IMR-90 (cell line): ENCODE measurements at regions not wholly inside any gene's neighbourhood (a gene's known extent, or its start where the extent isn't known, plus 50 kb on each side); places are given as distances from the start of the nearest gene placed in this dataset.

Experiments
- BHLHE40 ChIP-seq: fragments of 150-350 bp; IDR thresholded peaks from 2 replicates; pipeline ENCODE4 v1.6.1; 2016; ENCODE audit warnings: mild to moderate bottlenecking, low read depth, low read length
- CHD1 ChIP-seq: IDR thresholded peaks from 2 replicates; pipeline ENCODE4 v1.6.1; 2012; ENCODE audit warnings: low read depth, low read length, improper control_type of control experiment
- FOS ChIP-seq: fragments of 150-350 bp; IDR thresholded peaks from 2 replicates; pipeline ENCODE4 v1.6.1; 2016; ENCODE audit warnings: low read depth, low read length
- MAFK ChIP-seq: IDR thresholded peaks from 2 replicates; pipeline ENCODE4 v1.6.1; 2012; ENCODE audit warnings: low read depth, low read length, improper control_type of control experiment
- MXI1 ChIP-seq: IDR thresholded peaks from 2 replicates; pipeline ENCODE4 v1.6.1; 2012; ENCODE audit warnings: low read depth, mild to moderate bottlenecking, low read length, moderate library complexity, borderline replicate concordance
- NFE2L2 ChIP-seq: fragments of 150-350 bp; IDR thresholded peaks from 2 replicates; pipeline ENCODE4 v1.6.1; 2016; ENCODE audit warnings: low read depth, mild to moderate bottlenecking, low read length
- POLR2A ChIP-seq: IDR thresholded peaks from 2 replicates; pipeline ENCODE4 v1.6.1; 2012; ENCODE audit warnings: mild to moderate bottlenecking, low read depth, low read length
- RAD21 ChIP-seq: IDR thresholded peaks from 2 replicates; pipeline ENCODE4 v1.6.1; 2012; ENCODE audit warnings: low read length, improper control_type of control experiment
- RCOR1 ChIP-seq: IDR thresholded peaks from 2 replicates; pipeline ENCODE4 v1.6.1; 2012; ENCODE audit warnings: mild to moderate bottlenecking, low read length, improper control_type of control experiment; ENCODE audit not compliant: insufficient replicate concordance
- RFX5 ChIP-seq: IDR thresholded peaks from 2 replicates; pipeline ENCODE4 v1.8.0; 2012; ENCODE audit warnings: low read depth, mild to moderate bottlenecking, low read length, moderate library complexity
- TF ChIP-seq, protein P1 (sequence below): conservative IDR thresholded peaks from 2 replicates; pipeline ENCODE4 v1.5.1; 2012; ENCODE audit warnings: mild to moderate bottlenecking, low read depth, low read length, improper control_type of control experiment
- TF ChIP-seq, protein P2 (sequence below): fragments of 150-350 bp; IDR thresholded peaks from 2 replicates; pipeline ENCODE4 v1.6.1; 2017; ENCODE audit warnings: mild to moderate bottlenecking, antibody characterized with exemption, low read length, low read depth

- TF ChIP-seq RAD21 (no peak), NFE2L2 (no peak), POLR2A (no peak), BHLHE40 (no peak), FOS (no peak), MXI1 (no peak), RFX5 (no peak), MAFK (no peak), CHD1 (no peak), RCOR1 (no peak)
- TF ChIP-seq, protein P1, sequence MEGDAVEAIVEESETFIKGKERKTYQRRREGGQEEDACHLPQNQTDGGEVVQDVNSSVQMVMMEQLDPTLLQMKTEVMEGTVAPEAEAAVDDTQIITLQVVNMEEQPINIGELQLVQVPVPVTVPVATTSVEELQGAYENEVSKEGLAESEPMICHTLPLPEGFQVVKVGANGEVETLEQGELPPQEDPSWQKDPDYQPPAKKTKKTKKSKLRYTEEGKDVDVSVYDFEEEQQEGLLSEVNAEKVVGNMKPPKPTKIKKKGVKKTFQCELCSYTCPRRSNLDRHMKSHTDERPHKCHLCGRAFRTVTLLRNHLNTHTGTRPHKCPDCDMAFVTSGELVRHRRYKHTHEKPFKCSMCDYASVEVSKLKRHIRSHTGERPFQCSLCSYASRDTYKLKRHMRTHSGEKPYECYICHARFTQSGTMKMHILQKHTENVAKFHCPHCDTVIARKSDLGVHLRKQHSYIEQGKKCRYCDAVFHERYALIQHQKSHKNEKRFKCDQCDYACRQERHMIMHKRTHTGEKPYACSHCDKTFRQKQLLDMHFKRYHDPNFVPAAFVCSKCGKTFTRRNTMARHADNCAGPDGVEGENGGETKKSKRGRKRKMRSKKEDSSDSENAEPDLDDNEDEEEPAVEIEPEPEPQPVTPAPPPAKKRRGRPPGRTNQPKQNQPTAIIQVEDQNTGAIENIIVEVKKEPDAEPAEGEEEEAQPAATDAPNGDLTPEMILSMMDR = no peak
- TF ChIP-seq, protein P2, sequence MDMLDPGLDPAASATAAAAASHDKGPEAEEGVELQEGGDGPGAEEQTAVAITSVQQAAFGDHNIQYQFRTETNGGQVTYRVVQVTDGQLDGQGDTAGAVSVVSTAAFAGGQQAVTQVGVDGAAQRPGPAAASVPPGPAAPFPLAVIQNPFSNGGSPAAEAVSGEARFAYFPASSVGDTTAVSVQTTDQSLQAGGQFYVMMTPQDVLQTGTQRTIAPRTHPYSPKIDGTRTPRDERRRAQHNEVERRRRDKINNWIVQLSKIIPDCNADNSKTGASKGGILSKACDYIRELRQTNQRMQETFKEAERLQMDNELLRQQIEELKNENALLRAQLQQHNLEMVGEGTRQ = no peak
These were observed 121.9 kb upstream of the ODAD2 start for GRCh38 chr10:28120795-28121194.
